ENCODE measurements at regions not wholly inside any gene's neighbourhood (a gene's known extent, or its start where the extent isn't known, plus 50 kb on each side); places are given as distances from the start of the nearest gene placed in this dataset.

GRCh38 chr18:47682876-47683275 is 247.6 kb downstream of the SMAD2 start:
- TF ChIP-seq FOSL2 (IDR thresholded peaks at IDR 0.05; ENCODE audit: borderline replicate concordance, low read depth) (no peak), CTCF (IDR thresholded peaks at IDR 0.05) (no peak), MAX (IDR thresholded peaks at IDR 0.05; ENCODE audit: low read depth) (no peak), EZH2phosphoT487 (IDR thresholded peaks at IDR 0.05; ENCODE audit: borderline replicate concordance, low read depth) (no peak), SIN3A (IDR thresholded peaks at IDR 0.05; ENCODE audit: borderline replicate concordance, low read depth, low read length) (no peak), USF2 (IDR thresholded peaks at IDR 0.05; ENCODE audit: borderline replicate concordance, low read depth, low read length) (no peak), ELF1 (IDR thresholded peaks at IDR 0.05) (no peak), GABPA (IDR thresholded peaks at IDR 0.05; ENCODE audit: low read depth) (no peak)

Data from SK-N-SH (cell line).